ENCODE measurements at regions not wholly inside any gene's neighbourhood (a gene's known extent, or its start where the extent isn't known, plus 50 kb on each side); places are given as distances from the start of the nearest gene placed in this dataset.

- no peak for TF ChIP-seq CTCF (IDR thresholded peaks at IDR 0.05)
- Mint-ChIP-seq H3K4me1 (ENCODE audit: low read depth) (no peaks in the 10 kb centered on the region), H3K4me3 (no peak overlapping the region), H3K27me3 (peaks cover 9% of the 10 kb centered on the region), H3K9me3 (no peaks in the 10 kb centered on the region), H3K27ac (no peak overlapping the region), H3K36me3 (ENCODE audit: low read depth) (no peaks in the 10 kb centered on the region)
- no peaks in the 10 kb centered on the region for H3K4me1 ChIP-seq (ENCODE audit: insufficient read depth, low read length)
- no peaks in the 10 kb centered on the region for H3K36me3 ChIP-seq (ENCODE audit: insufficient read depth, low read length)
- intact Hi-C loops (cut with DNase I, micrococcal nuclease): no loop called here
- H3K4me3 ChIP-seq (ENCODE audit: low read length): no peak overlapping the region
- ATAC-seq (ENCODE audit: poor library complexity) (no peak), DNase-seq (no peak)
- peaks cover 0 to 8% of the 10 kb centered on the region in 2 experiments for H3K27me3 ChIP-seq (ENCODE audit: control insufficient read depth in 1 of 2, insufficient read depth in 2 of 2, low read length in 2 of 2)
- H3K27ac ChIP-seq (ENCODE audit: low read depth in 1 of 2, low read length in 2 of 2): no peak overlapping the region
- ChIA-PET CTCF (interaction anchor here (0.7 kb wide), 1 partner anchor 9 kb away, joined by 3 read pairs; no protein-coding TSS in a partner anchor), POLR2A (no interaction called here)
- no peaks in the 10 kb centered on the region for H3K9me3 ChIP-seq (ENCODE audit: control insufficient read depth in 1 of 2, insufficient read depth in 1 of 2, low read length in 2 of 2)
Measured at GRCh38 chr2:84048964-84049363, 410.1 kb downstream of the SUCLG1 start.

GRCh38 chr2:84041506-84041905, 417.6 kb downstream of the SUCLG1 start:
- ChIA-PET POLR2A (no interaction called here), CTCF (no interaction called here)
- H3K4me3 Mint-ChIP-seq: no peak overlapping the region
- H3K36me3 Mint-ChIP-seq (ENCODE audit: low read depth): no peaks in the 10 kb centered on the region
- H3K9me3 Mint-ChIP-seq: no peaks in the 10 kb centered on the region
- peaks cover 0 to 5% of the 10 kb centered on the region in 2 experiments for H3K9me3 ChIP-seq (ENCODE audit: control insufficient read depth in 1 of 2, insufficient read depth in 1 of 2, low read length in 2 of 2)
- no peak for TF ChIP-seq CTCF (IDR thresholded peaks at IDR 0.05)
- no peak for ATAC-seq (ENCODE audit: poor library complexity)
- H3K27me3 ChIP-seq (ENCODE audit: control insufficient read depth in 1 of 2, insufficient read depth in 2 of 2, low read length in 2 of 2): peaks cover 0 to 15% of the 10 kb centered on the region in 2 experiments
- H3K4me1 Mint-ChIP-seq (ENCODE audit: low read depth): no peaks in the 10 kb centered on the region
- no peak overlapping the region for H3K4me3 ChIP-seq (ENCODE audit: low read length)
- peaks cover 22% of the 10 kb centered on the region for H3K27me3 Mint-ChIP-seq
- intact Hi-C loops (cut with DNase I, micrococcal nuclease): no loop called here
- no peak for DNase-seq
- H3K36me3 ChIP-seq (ENCODE audit: insufficient read depth, low read length): no peaks in the 10 kb centered on the region
- H3K4me1 ChIP-seq (ENCODE audit: insufficient read depth, low read length): no peaks in the 10 kb centered on the region
- H3K27ac Mint-ChIP-seq: no peak overlapping the region
- H3K27ac ChIP-seq (ENCODE audit: low read depth in 1 of 2, low read length in 2 of 2): no peak overlapping the region

- POLR2A ChIA-PET: no interaction called here
- Histone ChIP-seq H3K4me1 (ENCODE audit: insufficient read depth, low read length) (no peaks in the 10 kb centered on the region), H3K27me3 (ENCODE audit: control insufficient read depth in 1 of 2, insufficient read depth in 2 of 2, low read length in 2 of 2) (peaks cover 0 to 15% of the 10 kb centered on the region in 2 experiments), H3K9me3 (ENCODE audit: control insufficient read depth in 1 of 2, insufficient read depth in 1 of 2, low read length in 2 of 2) (peaks cover 0 to 5% of the 10 kb centered on the region in 2 experiments), H3K27ac (ENCODE audit: low read depth in 1 of 2, low read length in 2 of 2) (no peak overlapping the region), H3K4me3 (ENCODE audit: low read length) (no peak overlapping the region), H3K36me3 (ENCODE audit: insufficient read depth, low read length) (no peaks in the 10 kb centered on the region)
- CTCF ChIA-PET: no interaction called here
- no peak overlapping the region for H3K4me3 Mint-ChIP-seq
- DNase-seq: no peak
- H3K9me3 Mint-ChIP-seq: no peaks in the 10 kb centered on the region
- H3K36me3 Mint-ChIP-seq (ENCODE audit: low read depth): no peaks in the 10 kb centered on the region
- H3K27me3 Mint-ChIP-seq: peaks cover 22% of the 10 kb centered on the region
- no peaks in the 10 kb centered on the region for H3K4me1 Mint-ChIP-seq (ENCODE audit: low read depth)
- no peak overlapping the region for H3K27ac Mint-ChIP-seq
- intact Hi-C loops (cut with DNase I, micrococcal nuclease): no loop called here
- no peak for ATAC-seq (ENCODE audit: poor library complexity)
- no peak for TF ChIP-seq CTCF (IDR thresholded peaks at IDR 0.05)
Measured at GRCh38 chr2:84040281-84040680, 418.8 kb downstream of the SUCLG1 start.
